ENCODE measurements at regions not wholly inside any gene's neighbourhood (a gene's known extent, or its start where the extent isn't known, plus 50 kb on each side); places are given as distances from the start of the nearest gene placed in this dataset.

DNA sequence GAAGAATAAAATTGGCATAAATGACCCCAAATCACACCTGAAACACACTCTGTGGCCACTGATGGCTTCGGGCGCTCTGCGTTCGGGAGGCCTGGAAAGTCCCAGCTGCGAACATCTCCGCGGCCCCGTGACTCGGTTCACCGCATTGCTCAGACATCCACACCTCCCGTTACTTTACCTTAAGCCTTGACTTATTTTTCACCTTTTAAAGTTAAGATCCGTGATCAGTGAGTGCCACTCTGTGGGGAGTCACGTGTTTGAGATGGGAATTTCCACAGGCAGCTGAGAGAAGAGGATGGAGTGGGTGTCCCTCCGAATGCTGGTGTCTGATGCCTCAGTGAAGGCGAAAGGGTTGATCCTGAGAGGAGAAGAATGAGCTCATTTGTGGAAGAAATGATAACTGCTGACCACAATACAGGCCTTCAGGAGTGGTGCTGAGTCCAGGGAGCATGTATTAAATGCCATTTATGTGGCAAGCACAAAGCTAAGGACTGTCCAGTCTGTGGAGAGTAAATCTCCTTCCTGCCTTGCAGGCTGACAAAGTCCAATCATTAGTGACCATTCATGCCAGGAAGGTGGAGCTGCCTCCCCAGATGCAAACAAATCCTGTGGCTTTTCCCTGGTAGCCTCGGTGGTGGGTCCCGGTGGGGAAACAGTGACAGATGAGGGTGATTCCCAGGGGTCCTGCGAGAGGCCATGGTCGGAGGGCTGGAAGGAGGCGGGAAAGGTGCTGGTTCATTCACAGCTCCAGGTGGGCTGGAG lies 168.8 kb downstream of the RTP5 start:
- TF ChIP-seq, protein P1, sequence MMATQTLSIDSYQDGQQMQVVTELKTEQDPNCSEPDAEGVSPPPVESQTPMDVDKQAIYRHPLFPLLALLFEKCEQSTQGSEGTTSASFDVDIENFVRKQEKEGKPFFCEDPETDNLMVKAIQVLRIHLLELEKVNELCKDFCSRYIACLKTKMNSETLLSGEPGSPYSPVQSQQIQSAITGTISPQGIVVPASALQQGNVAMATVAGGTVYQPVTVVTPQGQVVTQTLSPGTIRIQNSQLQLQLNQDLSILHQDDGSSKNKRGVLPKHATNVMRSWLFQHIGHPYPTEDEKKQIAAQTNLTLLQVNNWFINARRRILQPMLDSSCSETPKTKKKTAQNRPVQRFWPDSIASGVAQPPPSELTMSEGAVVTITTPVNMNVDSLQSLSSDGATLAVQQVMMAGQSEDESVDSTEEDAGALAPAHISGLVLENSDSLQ (IDR thresholded peaks at IDR 0.05) = no peak
- TF ChIP-seq BHLHE40 (IDR thresholded peaks at IDR 0.05; ENCODE audit: borderline replicate concordance) (no peak), FOXK2 (IDR thresholded peaks at IDR 0.05) (no peak), SP1 (IDR thresholded peaks at IDR 0.05) (no peak), ARNT (IDR thresholded peaks at IDR 0.05) (no peak), FOXA1 (IDR thresholded peaks at IDR 0.05) (no peak), TARDBP (IDR thresholded peaks at IDR 0.05) (no peak), FOXM1 (IDR thresholded peaks at IDR 0.05; ENCODE audit: borderline replicate concordance) (no peak), ELF4 (IDR thresholded peaks at IDR 0.05) (no peak), CTBP1 (IDR thresholded peaks at IDR 0.05; ENCODE audit: borderline replicate concordance) (no peak), L3MBTL2 (conservative IDR thresholded peaks at IDR 0.05) (no peak), LEF1 (IDR thresholded peaks at IDR 0.05; ENCODE audit: borderline replicate concordance) (no peak), ZNF384 (IDR thresholded peaks at IDR 0.05) (no peak)

All from HEK293T (cell line).